Kidney (tissue), 13 donors: ENCODE measurements at regions not wholly inside any gene's neighbourhood (a gene's known extent, or its start where the extent isn't known, plus 50 kb on each side); places are given as distances from the start of the nearest gene placed in this dataset.

Experiments used
- DNase-seq, 5 donors: peaks; one replicate each; pipeline ENCODE4 v3.0.0-alpha.2; 2013 to 2020
- FAIRE-seq: peaks from 2 replicates; lab custom pipeline; 2012; peaks lifted over from hg19 to GRCh38; lab: Jason Lieb, UNC
- H3K27ac ChIP-seq, 2 donors: one replicate each; pipeline ENCODE4 v1.7.0; 2013; ENCODE audit warnings: low read depth in 2 of 2, low read length in 2 of 2, inconsistent platforms in 1 of 2
- H3K27me3 ChIP-seq: one replicate; pipeline ENCODE4 v1.7.1; 2013; ENCODE audit warnings: low read length, inconsistent platforms; ENCODE audit not compliant: control insufficient read depth, insufficient read depth
- H3K36me3 ChIP-seq, 3 donors: one replicate each; pipeline versions ENCODE4 v1.7.0 to v1.7.1; 2013; ENCODE audit warnings: low read length in 3 of 3, control low read depth in 1 of 3, inconsistent platforms in 1 of 3; ENCODE audit not compliant: insufficient read depth in 3 of 3, control insufficient read depth in 2 of 3
- H3K4me1 ChIP-seq, 3 donors: one replicate each; pipeline versions ENCODE4 v1.7.0 to v1.7.1; 2013; ENCODE audit warnings: low read length in 3 of 3, inconsistent platforms in 1 of 3, low read depth in 1 of 3; ENCODE audit not compliant: control insufficient read depth in 2 of 3, insufficient read depth in 2 of 3
- H3K4me3 ChIP-seq, 3 donors: one replicate each; pipeline versions ENCODE4 v1.7.0 to v1.8.1; 2013; ENCODE audit warnings: low read length in 3 of 3, control low read depth in 1 of 3, inconsistent platforms in 1 of 3
- H3K9ac ChIP-seq, 3 donors: one replicate each; pipeline versions ENCODE4 v1.7.0 to v1.7.1; 2013; ENCODE audit warnings: low read length in 3 of 3, control low read depth in 1 of 3, inconsistent platforms in 1 of 3
- H3K9me3 ChIP-seq, 3 donors: one replicate each; pipeline versions ENCODE4 v1.7.0 to v1.7.1; 2013; ENCODE audit warnings: low read length in 3 of 3, control low read depth in 1 of 3, inconsistent platforms in 1 of 3; ENCODE audit not compliant: control insufficient read depth in 2 of 3, insufficient read depth in 1 of 3
- CTCF ChIP-seq: IDR thresholded peaks from 3 replicates; pipeline ENCODE4 v1.5.1; 2012; ENCODE audit warnings: mild to moderate bottlenecking, moderate library complexity, borderline replicate concordance; ENCODE audit not compliant: insufficient read depth; ENCODE audit errors: extremely low read depth
- intact Hi-C: fragments of 100-400 bp; cut with DNase I; formaldehyde crosslinking; loops from one replicate; pipeline ENCODE4 v1.11.1; 2022
- donor health status: control.
- donor health status: control.
- donor health status: control.
- donor health status: control.
- donor health status: control.
- donor health status: DM: yes; HTN: yes; CAD: no.
- donor health status: Normal renal cell carcinoma (clear cell type).

GRCh38 chr1:90346349-90346748 lies 351.4 kb downstream of the ZNF326 start:
- FAIRE-seq (no peak), DNase-seq (no peak)
- no peak overlapping the region for H3K27ac ChIP-seq
- intact Hi-C loops, result no loop called here
- H3K36me3 ChIP-seq, result no peaks in the 10 kb centered on the region
- no peaks in the 10 kb centered on the region for H3K27me3 ChIP-seq
- no peak overlapping the region for H3K9ac ChIP-seq
- H3K4me3 ChIP-seq, result no peak overlapping the region
- H3K4me1 ChIP-seq, result no peaks in the 10 kb centered on the region
- H3K9me3 ChIP-seq, result peaks cover 0 to 3% (median 0%) of the 10 kb centered on the region in 3 donors
- no peak for TF ChIP-seq CTCF

GRCh38 chr1:90344963-90345730 lies 350.2 kb downstream of the ZNF326 start:
- DNase-seq, result no peak
- Histone ChIP-seq H3K27me3 (no peaks in the 10 kb centered on the region), H3K4me3 (no peak overlapping the region), H3K36me3 (no peaks in the 10 kb centered on the region), H3K9me3 (peaks cover 0 to 3% (median 0%) of the 10 kb centered on the region in 3 donors), H3K27ac (no peak overlapping the region), H3K9ac (no peak overlapping the region), H3K4me1 (no peaks in the 10 kb centered on the region)
- TF ChIP-seq CTCF, result no peak
- FAIRE-seq, result no peak
- intact Hi-C loops, result no loop called here

- intact Hi-C loops, result no loop called here
- H3K27ac ChIP-seq, result no peak overlapping the region
- FAIRE-seq (no peak), DNase-seq (no peak)
- H3K9me3 ChIP-seq, result no peaks in the 10 kb centered on the region
- TF ChIP-seq CTCF, result no peak
- no peaks in the 10 kb centered on the region for H3K27me3 ChIP-seq
- H3K9ac ChIP-seq, result no peak overlapping the region
- H3K4me1 ChIP-seq, result no peaks in the 10 kb centered on the region
- H3K4me3 ChIP-seq, result no peak overlapping the region
- H3K36me3 ChIP-seq, result no peaks in the 10 kb centered on the region
Measured at GRCh38 chr1:90341516-90341915, 346.6 kb downstream of the ZNF326 start.
